Epithelial cell of esophagus (primary cell): ENCODE measurements at regions not wholly inside any gene's neighbourhood (a gene's known extent, or its start where the extent isn't known, plus 50 kb on each side); places are given as distances from the start of the nearest gene placed in this dataset.
"Not testable (repeated sequence)": the region's sequence is repeated elsewhere in the genome, so short reads cannot be mapped to it uniquely, and the experiment has no call there.

Experiments
- DNase-seq: peaks from one replicate; pipeline ENCODE4 v3.0.0; 2010; ENCODE audit warnings: low read depth
- H3K4me3 ChIP-seq: 2 replicates; pipeline ENCODE4 v1.5.1; 2011; ENCODE audit warnings: mild to moderate bottlenecking, low read length, control low read depth
- CTCF ChIP-seq: IDR thresholded peaks from 2 replicates; pipeline ENCODE4 v1.5.1; 2011; ENCODE audit warnings: low read depth, mild to moderate bottlenecking, low read length, control low read depth, inconsistent platforms; ENCODE audit not compliant: insufficient read depth; ENCODE audit errors: missing control alignments

GRCh38 chrX:45428831-45429230 is 228.2 kb upstream of the DIPK2B start:
- DNase-seq: no peak
- no peak for TF ChIP-seq CTCF
- no peak overlapping the region for H3K4me3 ChIP-seq

GRCh38 chrX:45424326-45424725 is 223.7 kb upstream of the DIPK2B start:
- no peak for DNase-seq
- TF ChIP-seq CTCF: no peak

GRCh38 chrX:45422216-45422925 is 221.7 kb upstream of the DIPK2B start:
- no peak for TF ChIP-seq CTCF
- no peak for DNase-seq
- no peak overlapping the region for H3K4me3 ChIP-seq

More at GRCh38 chrX:45424326-45424725, 223.7 kb upstream of the DIPK2B start:
- no peak overlapping the region for H3K4me3 ChIP-seq

GRCh38 chrX:45421806-45422205 is 221.1 kb upstream of the DIPK2B start:
- H3K4me3 ChIP-seq: no peak overlapping the region
- TF ChIP-seq CTCF: no peak
- no peak for DNase-seq

- no peak for TF ChIP-seq CTCF
- no peak for DNase-seq
- H3K4me3 ChIP-seq: no peak overlapping the region
Observed at GRCh38 chrX:45404206-45404605, 203.5 kb upstream of the DIPK2B start.

- DNase-seq: no peak
- no peak for TF ChIP-seq CTCF
- no peak overlapping the region for H3K4me3 ChIP-seq
Observed at GRCh38 chrX:45401923-45402322, 201.2 kb upstream of the DIPK2B start.

GRCh38 chrX:45400951-45401725 is 200.5 kb upstream of the DIPK2B start:
- not testable (repeated sequence) for DNase-seq, H3K4me3 ChIP-seq
